ENCODE measurements at regions not wholly inside any gene's neighbourhood (a gene's known extent, or its start where the extent isn't known, plus 50 kb on each side); places are given as distances from the start of the nearest gene placed in this dataset.

DNA sequence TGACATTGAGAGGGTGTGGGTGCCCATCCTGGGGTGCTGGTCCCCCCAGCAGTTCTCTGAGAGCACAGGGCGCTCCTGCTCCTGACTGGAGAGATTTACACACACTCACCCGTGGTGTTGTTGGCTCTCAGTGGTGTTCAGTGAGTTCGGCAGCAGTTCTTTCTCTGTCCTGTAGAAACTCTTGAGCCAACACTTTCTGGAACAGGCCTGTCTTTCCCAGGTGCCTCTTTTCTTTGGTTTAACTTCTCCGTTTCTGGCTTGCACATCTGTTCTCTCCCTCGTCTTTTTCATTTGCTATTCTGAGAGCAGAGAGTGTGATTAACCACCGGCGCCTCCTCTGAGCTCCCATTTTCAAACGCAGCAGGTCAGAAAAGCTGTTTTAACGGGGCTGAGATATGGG, 284.5 kb downstream of the IRX2 start:
- Histone ChIP-seq H3K27me3 (ENCODE audit: insufficient read depth in 3 of 3, low read length in 2 of 3) (no peaks in the 10 kb centered on the region), H3K4me3 (no peak overlapping the region), H3K9me3 (no peaks in the 10 kb centered on the region), H3K4me1 (no peaks in the 10 kb centered on the region), H3K36me3 (ENCODE audit: insufficient read depth in 1 of 2, low read depth in 1 of 2) (no peaks in the 10 kb centered on the region), H3K27ac (no peak overlapping the region)
- ATAC-seq (no peak), DNase-seq (no peak)
- 43 to 52% (median 44%) methylated on average over 9 of the region's 9 CpGs for WGBS, 3 donors
- TF ChIP-seq CTCF (IDR thresholded peaks at IDR 0.05): no peak
- intact Hi-C loops (cut with DNase I): no loop called here

- no peak for TF ChIP-seq CTCF (IDR thresholded peaks at IDR 0.05)
- intact Hi-C loops (cut with DNase I): no loop called here
- H3K27me3 ChIP-seq (ENCODE audit: insufficient read depth in 3 of 3, low read length in 2 of 3): no peaks in the 10 kb centered on the region
Measured at GRCh38 chr5:2465383-2465782, 286.1 kb downstream of the IRX2 start.

DNA sequence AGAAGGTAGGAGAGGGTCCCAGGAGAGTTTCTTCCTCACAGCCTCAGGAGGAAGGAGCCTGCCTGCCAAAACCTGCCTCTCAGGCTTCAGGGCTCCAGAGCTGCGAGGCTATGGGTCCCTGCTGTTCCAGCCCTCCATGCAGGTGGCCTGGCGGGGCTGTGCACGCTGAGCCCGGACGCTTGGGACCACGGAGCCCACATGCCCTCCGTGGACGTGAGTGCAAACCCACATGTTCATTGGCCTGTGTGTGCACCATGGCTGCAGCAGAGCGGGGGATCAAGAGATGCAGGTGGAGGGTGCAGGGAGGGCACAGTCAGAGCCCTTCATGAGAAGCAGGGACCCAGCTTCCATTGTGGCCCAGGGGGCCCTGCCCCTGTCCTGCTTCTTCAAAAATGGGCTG, 287.3 kb downstream of the IRX2 start:
- Histone ChIP-seq H3K9me3 (no peaks in the 10 kb centered on the region), H3K36me3 (ENCODE audit: insufficient read depth in 1 of 2, low read depth in 1 of 2) (no peaks in the 10 kb centered on the region), H3K27me3 (ENCODE audit: insufficient read depth in 3 of 3, low read length in 2 of 3) (no peaks in the 10 kb centered on the region), H3K27ac (no peak overlapping the region), H3K4me1 (no peaks in the 10 kb centered on the region), H3K4me3 (no peak overlapping the region)
- ATAC-seq: no peak
- DNase-seq: no peak
- no peak for TF ChIP-seq CTCF (IDR thresholded peaks at IDR 0.05)
- intact Hi-C loops (cut with DNase I): no loop called here
- 83 to 85% (median 85%) methylated on average over 9 of the region's 9 CpGs for WGBS, 3 donors

More at GRCh38 chr5:2465383-2465782, 286.1 kb downstream of the IRX2 start:
- DNase-seq (no peak), ATAC-seq (no peak)
- Histone ChIP-seq H3K4me1 (no peaks in the 10 kb centered on the region), H3K27ac (no peak overlapping the region), H3K4me3 (no peak overlapping the region), H3K9me3 (no peaks in the 10 kb centered on the region), H3K36me3 (ENCODE audit: insufficient read depth in 1 of 2, low read depth in 1 of 2) (no peaks in the 10 kb centered on the region)
- 48 to 57% (median 48%) methylated on average over 10 of the region's 10 CpGs for WGBS, 3 donors

- 71 to 77% (median 71%) methylated on average over 23 of the region's 23 CpGs for WGBS, 3 donors
- Histone ChIP-seq H3K4me1 (no peaks in the 10 kb centered on the region), H3K9me3 (no peaks in the 10 kb centered on the region), H3K36me3 (ENCODE audit: insufficient read depth in 1 of 2, low read depth in 1 of 2) (no peaks in the 10 kb centered on the region), H3K4me3 (no peak overlapping the region), H3K27ac (no peak overlapping the region), H3K27me3 (ENCODE audit: insufficient read depth in 3 of 3, low read length in 2 of 3) (no peaks in the 10 kb centered on the region)
- intact Hi-C loops (cut with DNase I): no loop called here
- no peak for TF ChIP-seq CTCF (IDR thresholded peaks at IDR 0.05)
- no peak for DNase-seq
- ATAC-seq: no peak
Measured at GRCh38 chr5:2461701-2462691, 289.5 kb downstream of the IRX2 start.
